Tibial nerve (tissue), 4 donors: ENCODE measurements at regions not wholly inside any gene's neighbourhood (a gene's known extent, or its start where the extent isn't known, plus 50 kb on each side); places are given as distances from the start of the nearest gene placed in this dataset.

ENCODE experiments used
- DNase-seq, 2 donors: peaks; one replicate each; pipeline ENCODE4 v3.0.0-alpha.2; 2019; ENCODE audit warnings: low spot score in 2 of 2
- H3K27ac ChIP-seq, 4 donors: fragments of 200-600 bp; sonication (generic) in 3 of 4; one replicate each; pipeline ENCODE4 v1.5.1; 2017 to 2019; ENCODE audit warnings: mild to moderate bottlenecking in 1 of 4
- H3K27me3 ChIP-seq, 2 donors: fragments of 200-600 bp; sonication (generic) in 1 of 2; one replicate each; pipeline versions ENCODE4 v1.5.1 to v1.6.0; 2017 to 2019
- H3K36me3 ChIP-seq, 3 donors: fragments of 200-600 bp; sonication (generic); one replicate each; pipeline ENCODE4 v1.5.1; 2018 to 2019
- H3K4me1 ChIP-seq, 4 donors: fragments of 200-600 bp; sonication (generic) in 3 of 4; one replicate each; pipeline ENCODE4 v1.5.1; 2017 to 2019
- H3K4me3 ChIP-seq, 4 donors: fragments of 200-600 bp; sonication (generic) in 3 of 4; one replicate each; pipeline ENCODE4 v1.5.1; 2017 to 2019; ENCODE audit warnings: mild to moderate bottlenecking in 1 of 4, moderate library complexity in 1 of 4
- H3K9me3 ChIP-seq, 4 donors: fragments of 200-600 bp; sonication (generic) in 3 of 4; one replicate each; pipeline ENCODE4 v1.5.1; 2017 to 2019
- EP300 ChIP-seq, 2 donors: sonication (generic); formaldehyde crosslinking; IDR thresholded peaks; one replicate each; pipeline ENCODE4 v1.6.1; 2017; ENCODE audit warnings: antibody characterized with exemption in 2 of 2, mild to moderate bottlenecking in 1 of 2
- POLR2A ChIP-seq, 2 donors: fragments of 450-650 bp; IDR thresholded peaks; one replicate each; pipeline ENCODE4 v1.6.1; 2017; ENCODE audit warnings: antibody characterized with exemption in 2 of 2, mild to moderate bottlenecking in 2 of 2, moderate library complexity in 2 of 2
- WGBS, 2 donors: methylation state at CpG; one replicate each; pipeline ENCODE4 v1.1.5; 2018; 5-methylcytosine and 5-hydroxymethylcytosine counted together
- TF ChIP-seq, protein P1 (sequence below), 5 experiments: fragments of 200-600 bp in 3 of 5; fragments of 450-650 bp in 2 of 5; sonication (generic) in 3 of 5; IDR thresholded peaks; one replicate each; pipeline ENCODE4 v1.5.1; 2016 to 2019; ENCODE audit warnings: antibody characterized with exemption in 5 of 5, mild to moderate bottlenecking in 3 of 5, moderate library complexity in 2 of 5

DNA sequence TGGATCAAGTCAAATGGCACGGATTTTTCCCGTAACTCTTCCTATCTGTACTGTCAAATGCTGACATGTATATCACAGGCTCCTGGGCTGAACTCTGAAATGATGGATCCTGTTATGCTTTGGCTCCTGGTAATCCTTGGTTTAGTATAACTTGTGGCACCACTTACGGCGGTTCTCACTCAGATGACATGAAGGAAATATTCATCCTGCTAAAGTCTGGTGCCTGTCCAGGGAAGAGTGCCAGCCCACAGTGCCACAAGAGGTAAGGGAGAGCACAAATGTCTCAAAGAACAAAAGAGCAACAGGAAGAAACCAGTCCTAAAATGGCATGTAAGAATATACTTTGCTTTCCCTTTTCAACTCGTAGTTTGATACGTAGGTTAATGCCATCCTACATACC lies 93.1 kb upstream of the TAB2 start:
- TF ChIP-seq EP300 (IDR thresholded peaks at IDR 0.05) (no peak), POLR2A (IDR thresholded peaks at IDR 0.05) (no peak)
- TF ChIP-seq, protein P1, sequence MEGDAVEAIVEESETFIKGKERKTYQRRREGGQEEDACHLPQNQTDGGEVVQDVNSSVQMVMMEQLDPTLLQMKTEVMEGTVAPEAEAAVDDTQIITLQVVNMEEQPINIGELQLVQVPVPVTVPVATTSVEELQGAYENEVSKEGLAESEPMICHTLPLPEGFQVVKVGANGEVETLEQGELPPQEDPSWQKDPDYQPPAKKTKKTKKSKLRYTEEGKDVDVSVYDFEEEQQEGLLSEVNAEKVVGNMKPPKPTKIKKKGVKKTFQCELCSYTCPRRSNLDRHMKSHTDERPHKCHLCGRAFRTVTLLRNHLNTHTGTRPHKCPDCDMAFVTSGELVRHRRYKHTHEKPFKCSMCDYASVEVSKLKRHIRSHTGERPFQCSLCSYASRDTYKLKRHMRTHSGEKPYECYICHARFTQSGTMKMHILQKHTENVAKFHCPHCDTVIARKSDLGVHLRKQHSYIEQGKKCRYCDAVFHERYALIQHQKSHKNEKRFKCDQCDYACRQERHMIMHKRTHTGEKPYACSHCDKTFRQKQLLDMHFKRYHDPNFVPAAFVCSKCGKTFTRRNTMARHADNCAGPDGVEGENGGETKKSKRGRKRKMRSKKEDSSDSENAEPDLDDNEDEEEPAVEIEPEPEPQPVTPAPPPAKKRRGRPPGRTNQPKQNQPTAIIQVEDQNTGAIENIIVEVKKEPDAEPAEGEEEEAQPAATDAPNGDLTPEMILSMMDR (IDR thresholded peaks at IDR 0.05), result no peak
- Histone ChIP-seq H3K36me3 (no peaks in the 10 kb centered on the region), H3K4me3 (no peak overlapping the region), H3K4me1 (peaks cover 0 to 66% (median 28%) of the 10 kb centered on the region in 4 donors), H3K27ac (no peak overlapping the region), H3K27me3 (no peaks in the 10 kb centered on the region), H3K9me3 (no peaks in the 10 kb centered on the region)
- no peak for DNase-seq
- 87 to 89% methylated on average over 6 of the region's 6 CpGs for WGBS, 2 donors

DNA sequence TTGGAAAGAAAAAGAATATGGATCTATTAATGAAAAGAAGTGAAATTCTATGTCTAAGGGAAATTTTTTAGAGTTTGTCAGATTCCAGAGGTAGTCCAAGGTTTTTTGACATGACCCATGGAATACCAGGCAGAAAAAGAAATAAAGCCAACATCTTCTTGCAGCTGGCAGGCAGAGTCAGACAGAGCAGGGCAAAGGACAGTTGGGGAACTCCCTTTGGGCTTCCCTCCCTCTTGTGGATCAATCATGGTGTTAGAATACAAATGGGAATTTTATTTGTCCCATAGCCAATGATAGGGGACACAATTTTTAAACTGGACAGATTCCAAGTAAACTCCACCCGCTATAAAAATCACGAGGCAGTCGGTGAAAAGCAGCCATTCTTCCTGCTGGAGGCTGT lies 92.1 kb upstream of the TAB2 start:
- no peaks in the 10 kb centered on the region for H3K9me3 ChIP-seq
- no peak for DNase-seq
- TF ChIP-seq, protein P1 (IDR thresholded peaks at IDR 0.05), result no peak
- TF ChIP-seq POLR2A (IDR thresholded peaks at IDR 0.05), result no peak
- TF ChIP-seq EP300 (IDR thresholded peaks at IDR 0.05), result no peak
- 27 to 42% methylated on average over 3 of the region's 3 CpGs for WGBS, 2 donors
- no peaks in the 10 kb centered on the region for H3K36me3 ChIP-seq
- peaks cover 0 to 75% (median 35%) of the 10 kb centered on the region in 4 donors for H3K4me1 ChIP-seq
- peak overlapping the region in 2 of 4 donors; percentile 65 to 90 for H3K27ac ChIP-seq
- H3K4me3 ChIP-seq, result no peak overlapping the region
- no peaks in the 10 kb centered on the region for H3K27me3 ChIP-seq

DNA sequence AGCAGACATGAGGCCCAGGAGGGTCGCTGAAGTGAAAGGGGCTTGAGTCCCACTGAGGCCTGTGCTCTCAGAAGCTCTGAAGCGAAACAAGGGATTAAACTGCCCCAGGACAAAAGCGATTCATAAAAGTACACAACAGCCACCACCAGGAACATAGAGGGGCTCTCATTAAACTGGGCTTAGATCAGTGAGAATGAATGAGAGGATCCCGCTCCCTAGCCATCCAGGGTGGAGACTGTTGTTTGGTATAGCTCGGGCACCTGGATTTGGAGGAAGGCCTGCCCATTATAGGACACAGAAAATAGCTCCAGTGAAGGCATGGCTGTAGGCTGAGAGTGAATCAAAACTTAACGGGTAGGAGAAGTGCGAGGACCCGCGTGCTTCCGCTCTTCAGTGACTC lies 91.6 kb upstream of the TAB2 start:
- Histone ChIP-seq H3K27me3 (no peaks in the 10 kb centered on the region), H3K9me3 (no peaks in the 10 kb centered on the region), H3K4me1 (peaks cover 0 to 79% (median 39%) of the 10 kb centered on the region in 4 donors), H3K36me3 (no peaks in the 10 kb centered on the region), H3K4me3 (no peak overlapping the region), H3K27ac (peak overlapping the region in 2 of 4 donors; percentile 65 to 90)
- TF ChIP-seq POLR2A (IDR thresholded peaks at IDR 0.05) (no peak), EP300 (IDR thresholded peaks at IDR 0.05) (no peak)
- TF ChIP-seq, protein P1 (IDR thresholded peaks at IDR 0.05), result no peak
- WGBS, 2 donors, result 69 to 78% methylated on average over 10 of the region's 10 CpGs
- DNase-seq, result no peak

DNA sequence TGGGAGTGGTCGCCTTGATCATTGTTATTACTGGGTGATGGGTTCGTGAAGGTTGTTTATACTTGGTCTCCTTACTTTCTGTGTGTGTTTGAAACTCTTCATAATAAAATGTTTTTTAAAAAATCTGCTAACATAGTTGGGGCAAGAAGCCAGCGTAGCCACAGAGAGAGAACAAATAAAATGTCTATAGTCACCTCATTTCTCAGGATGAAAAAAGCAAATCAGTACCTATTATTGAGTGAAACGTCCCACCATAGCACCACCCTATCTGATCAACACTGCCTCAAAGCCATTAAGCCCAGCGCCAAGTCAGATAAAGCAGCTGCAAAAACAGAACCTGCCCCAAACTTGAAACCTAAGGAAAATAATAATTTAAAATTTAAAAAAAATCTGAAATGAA lies 89.7 kb upstream of the TAB2 start:
- no peak overlapping the region for H3K4me3 ChIP-seq
- 59 to 60% methylated on average over 5 of the region's 5 CpGs for WGBS, 2 donors
- DNase-seq, result no peak
- H3K4me1 ChIP-seq, result peaks cover 0 to 94% (median 49%) of the 10 kb centered on the region in 4 donors
- H3K27ac ChIP-seq, result peak overlapping the region in 3 of 4 donors; percentile 32 to 90 (median 77)
- H3K9me3 ChIP-seq, result no peaks in the 10 kb centered on the region
- no peaks in the 10 kb centered on the region for H3K36me3 ChIP-seq
- H3K27me3 ChIP-seq, result no peaks in the 10 kb centered on the region
- TF ChIP-seq POLR2A (IDR thresholded peaks at IDR 0.05) (no peak), EP300 (IDR thresholded peaks at IDR 0.05) (no peak)
- TF ChIP-seq, protein P1 (IDR thresholded peaks at IDR 0.05), result no peak

DNA sequence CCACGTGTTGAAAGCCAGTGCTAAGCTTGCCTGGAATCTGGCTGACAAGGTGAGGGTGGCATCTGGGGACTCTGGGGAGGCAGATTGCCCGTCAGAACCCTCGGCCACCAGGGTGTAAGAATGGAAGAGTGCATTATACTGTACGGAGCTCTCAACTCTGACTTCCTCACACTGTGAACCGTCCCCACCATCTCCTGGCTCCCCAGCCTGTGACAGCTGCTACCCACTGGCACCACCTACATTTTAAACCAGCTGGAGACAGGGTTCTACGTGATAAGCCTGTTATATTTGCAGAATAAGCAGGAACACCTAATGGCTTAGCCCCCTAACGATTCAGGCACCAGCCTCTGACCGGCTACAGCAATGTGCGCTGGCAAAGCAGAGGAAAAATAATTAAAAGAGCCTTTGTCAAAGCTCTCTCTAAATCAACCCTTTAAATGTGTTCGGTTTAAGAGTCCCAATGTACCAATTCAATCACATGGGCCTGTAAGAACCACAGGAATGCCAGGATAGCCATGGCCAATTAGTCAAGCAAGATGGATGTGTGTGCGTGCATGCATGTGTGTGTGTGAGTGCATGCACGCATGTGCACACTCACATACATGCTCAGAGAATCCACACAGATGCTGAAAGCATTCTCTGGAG lies 89.1 kb upstream of the TAB2 start:
- Histone ChIP-seq H3K27ac (peak overlapping the region in 3 of 4 donors; percentile 32 to 90 (median 77)), H3K36me3 (no peaks in the 10 kb centered on the region), H3K9me3 (no peaks in the 10 kb centered on the region), H3K4me3 (no peak overlapping the region), H3K27me3 (no peaks in the 10 kb centered on the region), H3K4me1 (peaks cover 0 to 93% (median 49%) of the 10 kb centered on the region in 4 donors)
- no peak for DNase-seq
- no peak for TF ChIP-seq EP300 (IDR thresholded peaks at IDR 0.05)
- TF ChIP-seq POLR2A (IDR thresholded peaks at IDR 0.05), result no peak
- TF ChIP-seq, protein P1 (IDR thresholded peaks at IDR 0.05), result no peak
- WGBS, 2 donors, result 44 to 45% methylated on average over 12 of the region's 12 CpGs
